Gastroesophageal sphincter (tissue), 4 donors: ENCODE measurements at regions not wholly inside any gene's neighbourhood (a gene's known extent, or its start where the extent isn't known, plus 50 kb on each side); places are given as distances from the start of the nearest gene placed in this dataset.

Source experiments
- ATAC-seq: fragments of 150-250 bp; one replicate; pipeline ENCODE4 v1.9.1; 2016; ENCODE audit warnings: mild to moderate bottlenecking, moderate library complexity
- H3K27ac ChIP-seq, 4 donors: fragments of 200-600 bp; sonication (generic) in 3 of 4; 1 replicate in 3 of 4; 2 replicates in 1 of 4; pipeline ENCODE4 v1.5.1; 2016 to 2019
- H3K27me3 ChIP-seq: fragments of 200-600 bp; sonication (generic); one replicate; pipeline ENCODE4 v1.5.1; 2019
- H3K36me3 ChIP-seq, 2 donors: fragments of 200-600 bp; sonication (generic); one replicate each; pipeline ENCODE4 v1.5.1; 2019; ENCODE audit warnings: control low read depth in 1 of 2
- H3K4me1 ChIP-seq, 3 donors: fragments of 200-600 bp; sonication (generic); 1 replicate in 2 of 3; 2 replicates in 1 of 3; pipeline ENCODE4 v1.5.1; 2016 to 2019; ENCODE audit warnings: control low read depth in 2 of 3
- H3K4me3 ChIP-seq, 2 donors: fragments of 200-600 bp; sonication (generic); one replicate each; pipeline ENCODE4 v1.5.1; 2019; ENCODE audit warnings: mild to moderate bottlenecking in 1 of 2, moderate library complexity in 1 of 2
- H3K9me3 ChIP-seq, 3 donors: fragments of 200-600 bp; sonication (generic); one replicate each; pipeline ENCODE4 v1.5.1; 2017 to 2019; ENCODE audit warnings: control low read depth in 2 of 3
- CTCF ChIP-seq, 4 experiments: fragments of 200-600 bp in 2 of 4; fragments of 450-650 bp in 2 of 4; sonication (generic) in 1 of 4; IDR thresholded peaks; one replicate each; pipeline ENCODE4 v1.5.1; 2017 to 2019; ENCODE audit warnings: antibody characterized with exemption in 4 of 4, mild to moderate bottlenecking in 2 of 4, moderate library complexity in 2 of 4
- EP300 ChIP-seq: sonication (generic); formaldehyde crosslinking; IDR thresholded peaks from one replicate; pipeline ENCODE4 v1.6.1; 2017; ENCODE audit warnings: antibody characterized with exemption, mild to moderate bottlenecking
- POLR2A ChIP-seq, 2 donors: fragments of 450-650 bp; IDR thresholded peaks; one replicate each; pipeline ENCODE4 v1.6.1; 2017; ENCODE audit warnings: antibody characterized with exemption in 2 of 2, mild to moderate bottlenecking in 2 of 2, moderate library complexity in 1 of 2
- POLR2AphosphoS5 ChIP-seq: sonication (generic); formaldehyde crosslinking; IDR thresholded peaks from one replicate; pipeline ENCODE4 v1.6.1; 2017; ENCODE audit warnings: antibody characterized with exemption
- WGBS, 2 donors: methylation state at CpG; one replicate each; pipeline ENCODE4 v1.1.5; 2018; ENCODE audit warnings: low coverage in 1 of 2; 5-methylcytosine and 5-hydroxymethylcytosine counted together

GRCh38 chr19:28554321-28555091 is 658.4 kb downstream of the UQCRFS1 start:
- no peaks in the 10 kb centered on the region for H3K9me3 ChIP-seq
- no peaks in the 10 kb centered on the region for H3K27me3 ChIP-seq
- TF ChIP-seq CTCF (IDR thresholded peaks at IDR 0.05), result no peak
- no peak for TF ChIP-seq EP300
- TF ChIP-seq POLR2AphosphoS5, result no peak
- no peak for TF ChIP-seq POLR2A (IDR thresholded peaks at IDR 0.05)
- ATAC-seq, result no peak
- no peak overlapping the region for H3K4me3 ChIP-seq
- no peaks in the 10 kb centered on the region for H3K4me1 ChIP-seq
- no peaks in the 10 kb centered on the region for H3K36me3 ChIP-seq
- WGBS, 2 donors, result 84 to 100% methylated on average over 2 to 3 of the region's 4 CpGs
- H3K27ac ChIP-seq, result no peak overlapping the region

GRCh38 chr19:28553764-28554163 is 659.2 kb downstream of the UQCRFS1 start:
- Histone ChIP-seq H3K27me3 (no peaks in the 10 kb centered on the region), H3K36me3 (no peaks in the 10 kb centered on the region), H3K4me3 (no peak overlapping the region), H3K4me1 (no peaks in the 10 kb centered on the region), H3K27ac (no peak overlapping the region), H3K9me3 (no peaks in the 10 kb centered on the region)
- TF ChIP-seq POLR2AphosphoS5 (no peak), POLR2A (IDR thresholded peaks at IDR 0.05) (no peak), EP300 (no peak), CTCF (IDR thresholded peaks at IDR 0.05) (no peak)
- WGBS, 2 donors, result 100% methylated on average over 2 of the region's 2 CpGs; no CpG with 5 or more reads in 1 of the 2 donors
- no peak for ATAC-seq

GRCh38 chr19:28553005-28553404 is 659.9 kb downstream of the UQCRFS1 start:
- no peak for ATAC-seq
- no peaks in the 10 kb centered on the region for H3K36me3 ChIP-seq
- H3K27me3 ChIP-seq, result no peaks in the 10 kb centered on the region
- H3K4me1 ChIP-seq, result no peaks in the 10 kb centered on the region
- no peaks in the 10 kb centered on the region for H3K9me3 ChIP-seq
- TF ChIP-seq EP300, result no peak
- no peak for TF ChIP-seq POLR2A (IDR thresholded peaks at IDR 0.05)
- no peak for TF ChIP-seq POLR2AphosphoS5
- no peak for TF ChIP-seq CTCF (IDR thresholded peaks at IDR 0.05)
- 38 to 59% methylated on average over 2 to 4 of the region's 5 CpGs for WGBS, 2 donors
- H3K4me3 ChIP-seq, result no peak overlapping the region
- H3K27ac ChIP-seq, result no peak overlapping the region

GRCh38 chr19:28549680-28550277 is 663.2 kb downstream of the UQCRFS1 start:
- Histone ChIP-seq H3K4me1 (no peaks in the 10 kb centered on the region), H3K27me3 (no peaks in the 10 kb centered on the region), H3K36me3 (no peaks in the 10 kb centered on the region), H3K9me3 (no peaks in the 10 kb centered on the region), H3K27ac (no peak overlapping the region), H3K4me3 (no peak overlapping the region)
- 59 to 90% methylated on average over 2 to 6 of the region's 7 CpGs for WGBS, 2 donors
- ATAC-seq, result no peak
- TF ChIP-seq POLR2A (IDR thresholded peaks at IDR 0.05) (no peak), EP300 (no peak), POLR2AphosphoS5 (no peak), CTCF (IDR thresholded peaks at IDR 0.05) (no peak)
